ENCODE measurements at regions not wholly inside any gene's neighbourhood (a gene's known extent, or its start where the extent isn't known, plus 50 kb on each side); places are given as distances from the start of the nearest gene placed in this dataset.
A peak's percentile ranks its signal among the peaks of the same experiment; 100 is the strongest.

DNA sequence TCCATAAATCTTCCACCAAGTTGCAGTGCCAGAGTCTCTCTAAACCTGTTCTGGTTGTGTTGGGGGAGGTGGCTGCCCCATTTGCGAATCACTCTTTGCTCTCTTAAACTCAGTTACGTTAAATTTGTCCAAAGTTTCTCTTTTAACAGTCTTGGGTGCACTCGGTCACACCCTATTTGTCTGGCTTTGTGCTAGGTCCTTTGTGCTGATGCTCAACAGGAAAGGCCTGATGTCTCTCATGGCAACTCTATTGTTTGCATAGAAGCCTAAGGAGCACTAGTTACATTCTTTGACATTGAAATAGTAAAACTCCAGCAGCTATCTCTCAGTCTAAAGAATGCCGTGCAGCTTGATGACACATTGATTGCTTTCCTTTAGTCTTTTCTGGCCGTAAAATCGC, 105.1 kb downstream of the TRMT11 start:
- Mint-ChIP-seq H3K4me3 (no peak overlapping the region), H3K36me3 (ENCODE audit: low read depth) (no peaks in the 10 kb centered on the region), H3K4me1 (peaks cover 2% of the 10 kb centered on the region), H3K27me3 (ENCODE audit: insufficient read depth) (no peaks in the 10 kb centered on the region), H3K27ac (peak overlapping the region; percentile 34), H3K9me3 (no peaks in the 10 kb centered on the region)
- DNase-seq = no peak
- Histone ChIP-seq H3K9ac (ENCODE audit: extremely low read depth, low read length, poor library complexity, severe bottlenecking) (no peak overlapping the region), H3K27ac (ENCODE audit: low read depth, low read length) (peak overlapping the region; percentile 60), H3K4me3 (ENCODE audit: low read length) (no peak overlapping the region), H3K27me3 (ENCODE audit: control insufficient read depth, insufficient read depth, low read length, poor library complexity, severe bottlenecking) (no peaks in the 10 kb centered on the region), H3K4me1 (ENCODE audit: control insufficient read depth, insufficient read depth, low read length) (no peaks in the 10 kb centered on the region), H3K36me3 (ENCODE audit: control insufficient read depth, insufficient read depth, low read length) (no peaks in the 10 kb centered on the region), H3K9me3 (ENCODE audit: control insufficient read depth, low read length) (no peaks in the 10 kb centered on the region)
- TF ChIP-seq CTCF (conservative IDR thresholded peaks at IDR 0.05) = no peak
- WGBS, 2 experiments (ENCODE audit: insufficient coverage in 1 of 2, insufficient read length in 1 of 2) = 42 to 78% methylated on average over 4 to 6 of the region's 6 CpGs

DNA sequence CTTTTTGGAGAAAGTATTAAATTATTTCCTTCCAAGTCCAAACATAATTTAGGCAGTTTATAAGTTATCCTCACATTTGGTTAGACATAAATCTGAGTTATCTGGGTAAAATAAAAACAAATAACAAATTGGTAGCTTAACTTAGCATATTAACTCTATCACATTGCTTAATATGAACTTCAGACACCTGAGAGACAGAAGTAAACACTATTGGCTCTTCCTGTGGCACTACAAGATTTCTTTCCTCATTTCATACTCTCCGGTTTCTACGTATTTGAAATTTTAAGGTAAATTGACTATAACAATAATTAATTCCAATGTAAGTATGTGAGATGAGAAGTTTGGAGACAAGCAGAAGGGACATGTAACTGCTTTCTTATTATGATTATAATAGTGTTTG, 106.8 kb downstream of the TRMT11 start:
- H3K4me3 ChIP-seq (ENCODE audit: low read length) = no peak overlapping the region
- no peak overlapping the region for H3K27ac ChIP-seq (ENCODE audit: low read depth, low read length)
- no CpG with 5 or more reads among the region's 2 CpGs for WGBS, 2 experiments (ENCODE audit: insufficient coverage in 1 of 2, insufficient read length in 1 of 2)
- H3K27me3 ChIP-seq (ENCODE audit: control insufficient read depth, insufficient read depth, low read length, poor library complexity, severe bottlenecking) = no peaks in the 10 kb centered on the region
- no peaks in the 10 kb centered on the region for H3K4me1 ChIP-seq (ENCODE audit: control insufficient read depth, insufficient read depth, low read length)
- Mint-ChIP-seq H3K27me3 (ENCODE audit: insufficient read depth) (no peaks in the 10 kb centered on the region), H3K9me3 (no peaks in the 10 kb centered on the region), H3K36me3 (ENCODE audit: low read depth) (no peaks in the 10 kb centered on the region), H3K27ac (no peak overlapping the region), H3K4me3 (no peak overlapping the region), H3K4me1 (peaks cover 2% of the 10 kb centered on the region)
- H3K9me3 ChIP-seq (ENCODE audit: control insufficient read depth, low read length) = no peaks in the 10 kb centered on the region
- H3K9ac ChIP-seq (ENCODE audit: extremely low read depth, low read length, poor library complexity, severe bottlenecking) = no peak overlapping the region
- TF ChIP-seq CTCF (conservative IDR thresholded peaks at IDR 0.05) = no peak
- no peak for DNase-seq
- no peaks in the 10 kb centered on the region for H3K36me3 ChIP-seq (ENCODE audit: control insufficient read depth, insufficient read depth, low read length)

DNA sequence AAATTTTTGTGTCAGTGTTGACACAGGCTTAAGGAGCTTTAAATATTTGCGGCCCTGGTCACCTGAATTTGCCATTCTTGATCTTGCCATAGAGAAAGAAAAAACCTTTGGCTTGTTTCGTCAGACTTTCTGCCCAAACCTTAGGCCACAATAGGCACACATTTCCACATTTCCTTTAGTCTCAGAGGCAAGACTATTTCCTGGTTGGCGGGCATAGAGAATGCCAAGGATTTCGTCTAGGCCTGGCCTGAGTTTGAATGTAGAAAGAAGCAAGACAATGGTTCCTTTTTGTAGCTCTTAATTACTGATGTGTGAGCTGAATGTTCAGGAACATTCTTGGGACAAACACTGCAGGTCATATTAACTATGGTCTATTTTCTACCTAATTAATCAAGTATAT, 108.1 kb downstream of the TRMT11 start:
- no peak overlapping the region for H3K27ac ChIP-seq (ENCODE audit: low read depth, low read length)
- H3K4me1 ChIP-seq (ENCODE audit: control insufficient read depth, insufficient read depth, low read length) = no peaks in the 10 kb centered on the region
- WGBS, 2 experiments (ENCODE audit: insufficient coverage in 1 of 2, insufficient read length in 1 of 2) = 92 to 100% methylated on average over 1 to 4 of the region's 4 CpGs
- no peak overlapping the region for H3K4me3 ChIP-seq (ENCODE audit: low read length)
- H3K27me3 Mint-ChIP-seq (ENCODE audit: insufficient read depth) = no peaks in the 10 kb centered on the region
- H3K27me3 ChIP-seq (ENCODE audit: control insufficient read depth, insufficient read depth, low read length, poor library complexity, severe bottlenecking) = no peaks in the 10 kb centered on the region
- no peak overlapping the region for H3K9ac ChIP-seq (ENCODE audit: extremely low read depth, low read length, poor library complexity, severe bottlenecking)
- no peaks in the 10 kb centered on the region for H3K9me3 Mint-ChIP-seq
- DNase-seq = no peak
- H3K4me1 Mint-ChIP-seq = peaks cover 2% of the 10 kb centered on the region
- no peaks in the 10 kb centered on the region for H3K36me3 Mint-ChIP-seq (ENCODE audit: low read depth)
- H3K36me3 ChIP-seq (ENCODE audit: control insufficient read depth, insufficient read depth, low read length) = no peaks in the 10 kb centered on the region
- no peaks in the 10 kb centered on the region for H3K9me3 ChIP-seq (ENCODE audit: control insufficient read depth, low read length)
- H3K27ac Mint-ChIP-seq = no peak overlapping the region
- H3K4me3 Mint-ChIP-seq = no peak overlapping the region
- no peak for TF ChIP-seq CTCF (conservative IDR thresholded peaks at IDR 0.05)
